H1 (cell line): ENCODE measurements at regions not wholly inside any gene's neighbourhood (a gene's known extent, or its start where the extent isn't known, plus 50 kb on each side); places are given as distances from the start of the nearest gene placed in this dataset.

Source experiments
- CTCF ChIA-PET: fragments of 300-600 bp; sonication (Branson Sonifier 250); formaldehyde crosslinking; loops from one replicate; lab custom pipeline; 2021; ENCODE audit not compliant: partially characterized antibody; lab: Charles Lee
- POLR2A ChIA-PET: fragments of 300-600 bp; sonication (Branson Sonifier 250); formaldehyde crosslinking; loops from one replicate; lab custom pipeline; 2021; ENCODE audit warnings: inconsistent platforms; ENCODE audit not compliant: partially characterized antibody; lab: Charles Lee
- DNase-seq, 2 experiments: peaks; one replicate each; pipeline versions ENCODE4 v3.0.0 to v3.0.0-alpha.2; 2010 to 2022; ENCODE audit warnings: low spot score in 2 of 2, low read depth in 1 of 2, mixed read lengths in 1 of 2
- FAIRE-seq: peaks from 2 replicates; lab custom pipeline; 2011; peaks lifted over from hg19 to GRCh38; lab: Jason Lieb, UNC
- H2AFZ ChIP-seq: 2 replicates; pipeline ENCODE4 v1.8.1; 2012; ENCODE audit warnings: low read length, inconsistent platforms
- H2AK5ac ChIP-seq: 2 replicates; pipeline ENCODE4 v1.6.1; 2013; ENCODE audit warnings: low read depth, low read length
- H2BK120ac ChIP-seq: replicated peaks from 2 replicates; pipeline ENCODE3; 2013; ENCODE audit warnings: low read depth, low read length, inconsistent platforms
- H2BK12ac ChIP-seq: 2 replicates; pipeline ENCODE4 v1.6.1; 2013; ENCODE audit warnings: low read depth, low read length
- H2BK15ac ChIP-seq: 2 replicates; pipeline ENCODE4 v1.6.1; 2013; ENCODE audit warnings: low read length
- H2BK20ac ChIP-seq: 2 replicates; pipeline ENCODE4 v1.6.1; 2013; ENCODE audit warnings: low read length
- H2BK5ac ChIP-seq: 2 replicates; pipeline ENCODE4 v1.6.1; 2013; ENCODE audit warnings: low read depth, low read length
- H3K14ac ChIP-seq: 2 replicates; pipeline ENCODE4 v1.6.1; 2013; ENCODE audit warnings: inconsistent platforms; ENCODE audit not compliant: insufficient read length
- H3K18ac ChIP-seq: 2 replicates; pipeline ENCODE4 v1.6.1; 2013; ENCODE audit warnings: low read length; ENCODE audit errors: extremely low read depth
- H3K23ac ChIP-seq: 2 replicates; pipeline ENCODE4 v1.6.1; 2013; ENCODE audit warnings: inconsistent platforms; ENCODE audit not compliant: insufficient read length
- H3K23me2 ChIP-seq: 2 replicates; pipeline ENCODE4 v1.6.1; 2013; ENCODE audit warnings: low read depth, low read length
- H3K27ac ChIP-seq: 2 replicates; pipeline ENCODE4 v1.6.1; 2011; ENCODE audit warnings: low read depth, low read length, inconsistent platforms
- H3K27me3 ChIP-seq, 4 experiments: replicated peaks in 1 of 4; 1 replicate in 1 of 4; 2 replicates in 3 of 4; pipeline versions ENCODE4 v1.6.1 to v1.8.1; 2011 to 2013; ENCODE audit warnings: low read length in 3 of 4, mild to moderate bottlenecking in 3 of 4, inconsistent platforms in 2 of 4, mixed read lengths in 2 of 4, moderate library complexity in 1 of 4; ENCODE audit not compliant: control insufficient read depth in 3 of 4, insufficient read depth in 3 of 4; ENCODE audit errors: extremely low read depth in 1 of 4
- H3K36me3 ChIP-seq, 4 experiments: 2 replicates each; pipeline versions ENCODE4 v1.6.1 to v1.8.1; 2011 to 2013; ENCODE audit warnings: mild to moderate bottlenecking in 4 of 4, low read length in 3 of 4, moderate library complexity in 2 of 4, control low read depth in 1 of 4, inconsistent platforms in 1 of 4; ENCODE audit not compliant: insufficient read depth in 4 of 4, control insufficient read depth in 2 of 4
- H3K4ac ChIP-seq: replicated peaks from 2 replicates; pipeline ENCODE3; 2013; ENCODE audit warnings: low read length, low read depth, mixed read lengths, inconsistent platforms; ENCODE audit not compliant: insufficient read length
- H3K4me1 ChIP-seq, 4 experiments: replicated peaks in 1 of 4; 1 replicate in 1 of 4; 2 replicates in 3 of 4; pipeline versions ENCODE4 v1.6.1 to v1.8.1; 2011 to 2013; ENCODE audit warnings: low read length in 3 of 4, inconsistent platforms in 2 of 4, mixed read lengths in 1 of 4; ENCODE audit not compliant: insufficient read depth in 4 of 4, control insufficient read depth in 3 of 4
- H3K4me2 ChIP-seq, 2 experiments: 2 replicates each; pipeline versions ENCODE4 v1.6.1 to v1.8.1; 2011 to 2013; ENCODE audit warnings: low read depth in 2 of 2, low read length in 2 of 2, control low read depth in 1 of 2, inconsistent platforms in 1 of 2, mild to moderate bottlenecking in 1 of 2; ENCODE audit not compliant: insufficient read depth in 1 of 2
- H3K4me3 ChIP-seq, 4 experiments: fragments of 200-600, 300-600 bp in 1 of 4; sonication (generic), shearing (Covaris generic), sonication (Bioruptor Twin) in 1 of 4; 2 replicates each; pipeline versions ENCODE4 v1.5.1 to v1.8.1; 2011 to 2016; ENCODE audit warnings: low read length in 4 of 4, low read depth in 3 of 4, control low read depth in 2 of 4, inconsistent platforms in 2 of 4, mild to moderate bottlenecking in 2 of 4, mixed read lengths in 1 of 4, moderate library complexity in 1 of 4; ENCODE audit not compliant: insufficient read depth in 2 of 4; ENCODE audit errors: extremely low read depth in 1 of 4
- H3K56ac ChIP-seq: replicated peaks from 2 replicates; pipeline ENCODE3; 2013; ENCODE audit warnings: low read depth, mild to moderate bottlenecking, mixed read lengths, low read length, inconsistent platforms; ENCODE audit not compliant: insufficient read length
- H3K79me1 ChIP-seq: 2 replicates; pipeline ENCODE4 v1.6.1; 2013; ENCODE audit warnings: low read depth, low read length, control low read depth
- H3K79me2 ChIP-seq, 2 experiments: 2 replicates each; pipeline versions ENCODE4 v1.6.1 to v1.8.1; 2012 to 2013; ENCODE audit warnings: low read length in 2 of 2, mild to moderate bottlenecking in 2 of 2, inconsistent platforms in 1 of 2; ENCODE audit not compliant: insufficient read depth in 2 of 2, control insufficient read depth in 1 of 2
- H3K9ac ChIP-seq, 4 experiments: replicated peaks in 1 of 4; 1 replicate in 1 of 4; 2 replicates in 3 of 4; pipeline versions ENCODE4 v1.6.1 to v1.8.1; 2011 to 2013; ENCODE audit warnings: low read depth in 3 of 4, low read length in 3 of 4, control low read depth in 2 of 4, mild to moderate bottlenecking in 2 of 4, moderate library complexity in 2 of 4, inconsistent platforms in 1 of 4; ENCODE audit errors: extremely low read depth in 1 of 4
- H3K9me3 ChIP-seq, 2 experiments: 2 replicates each; pipeline versions ENCODE4 v1.6.1 to v1.8.1; 2012 to 2013; ENCODE audit warnings: mild to moderate bottlenecking in 2 of 2, moderate library complexity in 2 of 2, control low read depth in 1 of 2, inconsistent platforms in 1 of 2, low read depth in 1 of 2, low read length in 1 of 2, mixed read lengths in 1 of 2; ENCODE audit not compliant: insufficient read depth in 2 of 2
- H4K20me1 ChIP-seq, 2 experiments: replicated peaks in 1 of 2; 2 replicates each; pipeline versions ENCODE3 to v1.8.1; 2011 to 2013; ENCODE audit warnings: inconsistent platforms in 2 of 2, low read length in 2 of 2, mild to moderate bottlenecking in 1 of 2; ENCODE audit not compliant: insufficient read depth in 2 of 2, control insufficient read depth in 1 of 2
- H4K5ac ChIP-seq: 2 replicates; pipeline ENCODE4 v1.6.1; 2013; ENCODE audit warnings: low read length, low read depth, mixed read lengths, inconsistent platforms; ENCODE audit not compliant: insufficient read length
- H4K8ac ChIP-seq: 2 replicates; pipeline ENCODE4 v1.8.0; 2013; ENCODE audit warnings: mild to moderate bottlenecking, moderate library complexity, low read length, inconsistent platforms; ENCODE audit not compliant: insufficient read depth; ENCODE audit errors: extremely low read depth
- H4K91ac ChIP-seq: replicated peaks from 2 replicates; pipeline ENCODE3; 2013; ENCODE audit warnings: low read length, mixed read lengths, inconsistent platforms; ENCODE audit not compliant: insufficient read length
- SAP30 ChIP-seq: fragments of 300-600 bp; sonication (generic); IDR thresholded peaks from 2 replicates; pipeline ENCODE4 v1.7.1; 2012; ENCODE audit warnings: low read length, moderate library complexity, mild to moderate bottlenecking, inconsistent platforms; ENCODE audit not compliant: insufficient read depth, insufficient replicate concordance
- WGBS, 2 experiments: shearing (Covaris generic) in 1 of 2; methylation state at CpG; one replicate each; pipeline versions ENCODE4 v1.1.6 to v1.1.7; 2013 to 2015; ENCODE audit warnings: low lambda C conversion rate in 2 of 2, mixed read lengths in 2 of 2, inconsistent platforms in 1 of 2, low coverage in 1 of 2, missing lambda C conversion rate in 1 of 2; ENCODE audit not compliant: insufficient replicate concordance in 2 of 2, insufficient coverage in 1 of 2, insufficient read length in 1 of 2; ENCODE audit errors: extremely low coverage in 1 of 2, missing lambda C conversion rate in 1 of 2; 5-methylcytosine and 5-hydroxymethylcytosine counted together

DNA sequence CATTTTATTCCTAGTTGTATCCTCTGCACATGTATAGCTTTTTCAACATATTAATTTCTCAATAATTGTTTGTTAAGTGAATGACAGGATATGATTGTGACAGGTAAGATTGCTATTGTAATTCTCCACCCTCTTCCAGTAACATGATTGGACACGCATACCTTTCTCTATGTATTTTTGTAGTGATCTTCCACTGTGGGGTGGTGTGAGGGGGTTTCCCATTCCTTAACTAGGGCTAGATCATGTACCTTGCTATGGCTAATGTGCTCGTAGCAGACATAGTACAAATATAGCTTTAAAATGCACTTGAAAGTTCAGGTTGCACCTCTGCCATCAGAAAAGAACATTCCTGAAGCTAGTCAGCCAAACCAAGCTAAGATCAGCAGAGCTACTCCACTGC lies 2392.8 kb upstream of the RAG2 start:
- H4K20me1 ChIP-seq, result no peaks in the 10 kb centered on the region
- no peak overlapping the region for H3K23ac ChIP-seq
- H2BK12ac ChIP-seq, result no peak overlapping the region
- no peak overlapping the region for H3K18ac ChIP-seq
- H3K14ac ChIP-seq, result no peak overlapping the region
- H2AFZ ChIP-seq, result no peak overlapping the region
- H3K4me2 ChIP-seq, result no peak overlapping the region
- H3K27me3 ChIP-seq, result no peaks in the 10 kb centered on the region
- no peak overlapping the region for H2BK15ac ChIP-seq
- no peaks in the 10 kb centered on the region for H3K4me1 ChIP-seq
- H2BK120ac ChIP-seq, result no peak overlapping the region
- H3K4me3 ChIP-seq, result no peak overlapping the region
- no peak for FAIRE-seq
- H3K9ac ChIP-seq, result no peak overlapping the region
- H4K8ac ChIP-seq, result no peak overlapping the region
- H3K9me3 ChIP-seq, result no peaks in the 10 kb centered on the region
- CTCF ChIA-PET, result no interaction called here
- 97% methylated on average over 2 of the region's 2 CpGs; no CpG with 5 or more reads in 1 of the 2 experiments for whole genome bisulfite sequencing, 2 experiments
- H3K79me1 ChIP-seq, result no peaks in the 10 kb centered on the region
- H4K91ac ChIP-seq, result no peak overlapping the region
- no peak overlapping the region for H3K4ac ChIP-seq
- H3K23me2 ChIP-seq, result no peaks in the 10 kb centered on the region
- no peaks in the 10 kb centered on the region for H3K36me3 ChIP-seq
- POLR2A ChIA-PET, result no interaction called here
- no peak overlapping the region for H2BK20ac ChIP-seq
- H3K56ac ChIP-seq, result no peak overlapping the region
- H2BK5ac ChIP-seq, result no peak overlapping the region
- no peak overlapping the region for H2AK5ac ChIP-seq
- no peaks in the 10 kb centered on the region for H3K79me2 ChIP-seq
- no peak for DNase-seq
- H3K27ac ChIP-seq, result no peak overlapping the region
- no peak overlapping the region for H4K5ac ChIP-seq
- TF ChIP-seq SAP30, result no peak
